Neural cell (in vitro differentiated cells): ENCODE measurements at regions not wholly inside any gene's neighbourhood (a gene's known extent, or its start where the extent isn't known, plus 50 kb on each side); places are given as distances from the start of the nearest gene placed in this dataset.

Source experiments
- EP300 ChIP-seq: fragments of 450-650 bp; conservative IDR thresholded peaks from 2 replicates; pipeline ENCODE4 v1.6.1; 2014; ENCODE audit warnings: antibody characterized with exemption, mild to moderate bottlenecking, moderate library complexity; ENCODE audit not compliant: poor library complexity, severe bottlenecking
- EZH2 ChIP-seq: fragments of 200-600, 300-800 bp; shearing (Covaris generic), sonication (generic); IDR thresholded peaks from 2 replicates; pipeline ENCODE4 v1.6.1; 2014; ENCODE audit warnings: antibody characterized with exemption, low read length, borderline replicate concordance, mild to moderate bottlenecking; ENCODE audit not compliant: insufficient read depth, poor library complexity, severe bottlenecking
- TF ChIP-seq, protein P1 (sequence below): fragments of 450-650 bp; IDR thresholded peaks from 2 replicates; pipeline ENCODE4 v1.5.1; 2014; ENCODE audit warnings: antibody characterized with exemption, mild to moderate bottlenecking, moderate library complexity; ENCODE audit not compliant: poor library complexity, severe bottlenecking

DNA sequence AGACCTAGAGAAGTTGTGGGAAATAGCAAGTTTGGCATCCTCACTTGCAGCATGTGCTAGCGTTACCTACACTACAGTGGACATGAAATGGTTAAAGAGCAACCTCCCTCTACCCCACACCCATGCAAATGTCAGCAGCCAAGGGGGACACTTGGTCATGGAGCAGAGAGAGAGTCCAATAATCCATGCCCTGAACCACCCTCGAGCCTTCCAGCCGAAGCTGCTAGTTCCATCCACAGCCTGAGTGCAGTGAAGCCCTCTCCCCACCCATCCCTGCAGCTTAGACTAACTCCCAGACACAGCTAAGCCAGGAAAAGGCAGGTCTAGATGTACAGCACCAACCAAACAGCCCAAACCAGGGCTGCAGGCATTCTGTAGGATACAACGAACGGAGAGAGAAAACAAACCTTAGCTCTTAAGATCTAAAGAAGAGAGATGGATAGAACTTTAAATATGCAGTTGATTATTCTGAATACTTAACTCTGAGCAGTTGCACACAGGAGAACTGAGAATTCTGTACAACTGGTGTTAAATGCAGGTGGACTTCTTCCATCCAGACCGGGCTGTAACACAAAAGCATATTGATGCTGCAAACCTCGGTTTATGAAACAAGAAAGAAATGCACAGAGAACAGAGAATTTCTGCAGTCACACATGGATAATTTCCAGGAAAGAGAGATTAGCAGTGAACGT, 93.8 kb downstream of the SALL1 start:
- TF ChIP-seq, protein P1, sequence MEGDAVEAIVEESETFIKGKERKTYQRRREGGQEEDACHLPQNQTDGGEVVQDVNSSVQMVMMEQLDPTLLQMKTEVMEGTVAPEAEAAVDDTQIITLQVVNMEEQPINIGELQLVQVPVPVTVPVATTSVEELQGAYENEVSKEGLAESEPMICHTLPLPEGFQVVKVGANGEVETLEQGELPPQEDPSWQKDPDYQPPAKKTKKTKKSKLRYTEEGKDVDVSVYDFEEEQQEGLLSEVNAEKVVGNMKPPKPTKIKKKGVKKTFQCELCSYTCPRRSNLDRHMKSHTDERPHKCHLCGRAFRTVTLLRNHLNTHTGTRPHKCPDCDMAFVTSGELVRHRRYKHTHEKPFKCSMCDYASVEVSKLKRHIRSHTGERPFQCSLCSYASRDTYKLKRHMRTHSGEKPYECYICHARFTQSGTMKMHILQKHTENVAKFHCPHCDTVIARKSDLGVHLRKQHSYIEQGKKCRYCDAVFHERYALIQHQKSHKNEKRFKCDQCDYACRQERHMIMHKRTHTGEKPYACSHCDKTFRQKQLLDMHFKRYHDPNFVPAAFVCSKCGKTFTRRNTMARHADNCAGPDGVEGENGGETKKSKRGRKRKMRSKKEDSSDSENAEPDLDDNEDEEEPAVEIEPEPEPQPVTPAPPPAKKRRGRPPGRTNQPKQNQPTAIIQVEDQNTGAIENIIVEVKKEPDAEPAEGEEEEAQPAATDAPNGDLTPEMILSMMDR: no peak
- TF ChIP-seq EZH2: no peak
- TF ChIP-seq EP300: no peak
